HFFc6 (cell line): ENCODE measurements at regions not wholly inside any gene's neighbourhood (a gene's known extent, or its start where the extent isn't known, plus 50 kb on each side); places are given as distances from the start of the nearest gene placed in this dataset.

Experiments
- DNase-seq: peaks from one replicate; pipeline ENCODE4 v3.0.0-alpha.2; 2018
- H3K27ac Mint-ChIP-seq: 2 replicates; pipeline ENCODE4 v1.8.0; 2020; ENCODE audit warnings: mild to moderate bottlenecking, mixed read lengths
- H3K27me3 Mint-ChIP-seq: 2 replicates; pipeline ENCODE4 v1.8.0; 2021; ENCODE audit warnings: mild to moderate bottlenecking, moderate library complexity, mixed read lengths; ENCODE audit not compliant: insufficient read depth
- H3K36me3 Mint-ChIP-seq: 2 replicates; pipeline ENCODE4 v1.8.0; 2021; ENCODE audit warnings: low read depth, mixed read lengths
- H3K4me1 Mint-ChIP-seq: 2 replicates; pipeline ENCODE4 v1.8.0; 2020; ENCODE audit warnings: low read depth, mixed read lengths
- H3K4me3 Mint-ChIP-seq: 2 replicates; pipeline ENCODE4 v1.8.0; 2020; ENCODE audit warnings: mild to moderate bottlenecking, moderate library complexity, mixed read lengths
- H3K9me3 Mint-ChIP-seq: 2 replicates; pipeline ENCODE4 v1.8.0; 2020; ENCODE audit warnings: mild to moderate bottlenecking, mixed read lengths
- CTCF ChIP-seq: fragments of 200-600 bp; sonication (generic); IDR thresholded peaks from 2 replicates; pipeline ENCODE4 v1.5.0; 2021; ENCODE audit warnings: antibody characterized with exemption, mild to moderate bottlenecking

- DNase-seq, result no peak
- peaks cover 1% of the 10 kb centered on the region for H3K27me3 Mint-ChIP-seq
- H3K4me1 Mint-ChIP-seq, result peaks cover 47% of the 10 kb centered on the region
- H3K27ac Mint-ChIP-seq, result no peak overlapping the region
- H3K9me3 Mint-ChIP-seq, result no peaks in the 10 kb centered on the region
- H3K4me3 Mint-ChIP-seq, result no peak overlapping the region
- no peak for TF ChIP-seq CTCF
- H3K36me3 Mint-ChIP-seq, result no peaks in the 10 kb centered on the region
Observed at GRCh38 chr6:43912598-43913371, 142.8 kb downstream of the VEGFA start.

- no peaks in the 10 kb centered on the region; the same call in none of the 2 replicates for H3K27me3 Mint-ChIP-seq
- H3K9me3 Mint-ChIP-seq, result no peaks in the 10 kb centered on the region
- H3K4me3 Mint-ChIP-seq, result no peak overlapping the region
- H3K27ac Mint-ChIP-seq, result no peak overlapping the region
- peaks cover 43% of the 10 kb centered on the region for H3K4me1 Mint-ChIP-seq
- DNase-seq, result no peak
- no peaks in the 10 kb centered on the region for H3K36me3 Mint-ChIP-seq
- TF ChIP-seq CTCF, result no peak
Observed at GRCh38 chr6:43912116-43912577, 142.1 kb downstream of the VEGFA start.

- no peak overlapping the region for H3K27ac Mint-ChIP-seq
- H3K27me3 Mint-ChIP-seq, result no peaks in the 10 kb centered on the region; the same call in none of the 2 replicates
- H3K36me3 Mint-ChIP-seq, result no peaks in the 10 kb centered on the region
- no peak for TF ChIP-seq CTCF
- no peaks in the 10 kb centered on the region for H3K9me3 Mint-ChIP-seq
- no peak for DNase-seq
- H3K4me1 Mint-ChIP-seq, result peaks cover 39% of the 10 kb centered on the region
- no peak overlapping the region for H3K4me3 Mint-ChIP-seq
Observed at GRCh38 chr6:43911354-43912115, 141.5 kb downstream of the VEGFA start.

GRCh38 chr6:43910638-43911353 lies 140.8 kb downstream of the VEGFA start:
- H3K9me3 Mint-ChIP-seq, result no peaks in the 10 kb centered on the region
- H3K36me3 Mint-ChIP-seq, result no peaks in the 10 kb centered on the region
- peaks cover 32% of the 10 kb centered on the region for H3K4me1 Mint-ChIP-seq
- H3K4me3 Mint-ChIP-seq, result no peak overlapping the region
- no peak overlapping the region; the same call in 1 of the 2 replicates for H3K27ac Mint-ChIP-seq
- peak; percentile 31 for DNase-seq
- H3K27me3 Mint-ChIP-seq, result no peaks in the 10 kb centered on the region; the same call in none of the 2 replicates
- no peak for TF ChIP-seq CTCF

GRCh38 chr6:43910149-43910637 lies 140.2 kb downstream of the VEGFA start:
- Mint-ChIP-seq H3K27ac (no peak overlapping the region), H3K27me3 (no peaks in the 10 kb centered on the region; the same call in none of the 2 replicates), H3K36me3 (no peaks in the 10 kb centered on the region), H3K4me3 (no peak overlapping the region), H3K9me3 (no peaks in the 10 kb centered on the region), H3K4me1 (peaks cover 32% of the 10 kb centered on the region)
- no peak for DNase-seq
- TF ChIP-seq CTCF, result no peak
